NCI-H2227 (cell line): ENCODE measurements at regions not wholly inside any gene's neighbourhood (a gene's known extent, or its start where the extent isn't known, plus 50 kb on each side); places are given as distances from the start of the nearest gene placed in this dataset.
"Not testable (repeated sequence)": the region's sequence is repeated elsewhere in the genome, so short reads cannot be mapped to it uniquely, and the experiment has no call there.

Experiments
- DNase-seq: peaks from one replicate; lab custom pipeline; 2025; ENCODE audit not compliant: unreplicated experiment; lab: John Stamatoyannopoulos, UW

GRCh38 chr6:92114091-92114675 is 1305.2 kb downstream of the EPHA7 start:
- DNase-seq = no peak

GRCh38 chr6:92111386-92111785 is 1308.0 kb downstream of the EPHA7 start:
- no peak for DNase-seq

- DNase-seq = no peak
Observed at GRCh38 chr6:92110403-92110802, 1309.0 kb downstream of the EPHA7 start.

GRCh38 chr6:92109956-92110355 is 1309.4 kb downstream of the EPHA7 start:
- no peak for DNase-seq

- no peak for DNase-seq
Observed at GRCh38 chr6:92109256-92109655, 1310.1 kb downstream of the EPHA7 start.

GRCh38 chr6:92086750-92087149 is 1332.6 kb downstream of the EPHA7 start:
- DNase-seq = no peak

- DNase-seq = not testable (repeated sequence)
Observed at GRCh38 chr6:92083914-92084313, 1335.4 kb downstream of the EPHA7 start.

GRCh38 chr6:92072387-92072786 is 1347.0 kb downstream of the EPHA7 start:
- no peak for DNase-seq

GRCh38 chr6:92069781-92070180 is 1349.6 kb downstream of the EPHA7 start:
- no peak for DNase-seq

- no peak for DNase-seq
Observed at GRCh38 chr6:92052513-92052912, 1366.8 kb downstream of the EPHA7 start.

- no peak for DNase-seq
Observed at GRCh38 chr6:92050216-92050615, 1369.1 kb downstream of the EPHA7 start.

GRCh38 chr6:92047860-92048259 is 1371.5 kb downstream of the EPHA7 start:
- no peak for DNase-seq

GRCh38 chr6:92047152-92047850 is 1372.1 kb downstream of the EPHA7 start:
- DNase-seq = no peak

- DNase-seq = no peak
Observed at GRCh38 chr6:92044312-92044711, 1375.0 kb downstream of the EPHA7 start.

GRCh38 chr6:92043777-92044176 is 1375.6 kb downstream of the EPHA7 start:
- no peak for DNase-seq

GRCh38 chr6:92026878-92027277 is 1392.5 kb downstream of the EPHA7 start:
- DNase-seq = no peak

- no peak for DNase-seq
Observed at GRCh38 chr6:92024881-92025280, 1394.5 kb downstream of the EPHA7 start.

GRCh38 chr6:92024110-92024509 is 1395.2 kb downstream of the EPHA7 start:
- DNase-seq = no peak

GRCh38 chr6:92023410-92023966 is 1395.9 kb downstream of the EPHA7 start:
- no peak for DNase-seq

- DNase-seq = no peak
Observed at GRCh38 chr6:92011681-92012245, 1407.6 kb downstream of the EPHA7 start.

GRCh38 chr6:92008757-92009502 is 1410.4 kb downstream of the EPHA7 start:
- DNase-seq = no peak

GRCh38 chr6:92000112-92000511 is 1413.2 kb upstream of the MAP3K7 start:
- DNase-seq = no peak
